Lung (tissue), 11 donors: ENCODE measurements at regions not wholly inside any gene's neighbourhood (a gene's known extent, or its start where the extent isn't known, plus 50 kb on each side); places are given as distances from the start of the nearest gene placed in this dataset.

ENCODE experiments used
- ATAC-seq: fragments of 200-7000 bp; cut with Tn5 transposase; one replicate; pipeline ENCODE4 v1.9.1; 2020; ENCODE audit warnings: moderate number of reproducible peaks; ENCODE audit not compliant: insufficient read depth, low FRiP score
- DNase-seq, 3 donors: peaks; one replicate each; pipeline ENCODE4 v3.0.0-alpha.2; 2013 to 2017
- H3K27ac ChIP-seq, 2 donors: one replicate each; pipeline ENCODE4 v1.5.1; 2013; ENCODE audit warnings: mild to moderate bottlenecking in 2 of 2, moderate library complexity in 2 of 2, control low read depth in 1 of 2, inconsistent platforms in 1 of 2, low read depth in 1 of 2, low read length in 1 of 2
- H3K27me3 ChIP-seq, 3 donors: one replicate each; pipeline ENCODE4 v1.5.1; 2013; ENCODE audit warnings: low read length in 2 of 3; ENCODE audit not compliant: control insufficient read depth in 3 of 3, insufficient read depth in 3 of 3
- H3K36me3 ChIP-seq, 4 donors: one replicate each; pipeline ENCODE4 v1.5.1; 2013; ENCODE audit warnings: low read length in 4 of 4, mild to moderate bottlenecking in 1 of 4, moderate library complexity in 1 of 4; ENCODE audit not compliant: control insufficient read depth in 4 of 4, insufficient read depth in 4 of 4
- H3K4me1 ChIP-seq, 5 donors: one replicate each; pipeline ENCODE4 v1.5.1; 2013; ENCODE audit warnings: low read length in 5 of 5, mild to moderate bottlenecking in 2 of 5, moderate library complexity in 1 of 5; ENCODE audit not compliant: control insufficient read depth in 5 of 5, insufficient read depth in 5 of 5
- H3K4me3 ChIP-seq: one replicate; pipeline ENCODE4 v1.5.1; 2013; ENCODE audit warnings: mild to moderate bottlenecking, control low read depth, moderate library complexity
- H3K9ac ChIP-seq, 2 donors: one replicate each; pipeline ENCODE4 v1.5.1; 2013; ENCODE audit warnings: low read length in 2 of 2, control low read depth in 1 of 2; ENCODE audit not compliant: insufficient read depth in 1 of 2
- H3K9me3 ChIP-seq, 4 donors: one replicate each; pipeline ENCODE4 v1.5.1; 2013; ENCODE audit warnings: low read length in 3 of 4, mild to moderate bottlenecking in 1 of 4, moderate library complexity in 1 of 4; ENCODE audit not compliant: control insufficient read depth in 4 of 4, insufficient read depth in 3 of 4
- CTCF ChIP-seq: IDR thresholded peaks from 2 replicates; pipeline ENCODE4 v1.5.1; 2012; ENCODE audit warnings: mild to moderate bottlenecking; ENCODE audit errors: control extremely low read depth, extremely low read depth
- WGBS, 2 donors: extraction: QIAGEN DNeasy Blood & Tissue Kit; methylation state at CpG; one replicate each; pipeline ENCODE4 v1.1.7; 2013; 5-methylcytosine and 5-hydroxymethylcytosine counted together
- donor health status: control.
- donor health status: control.
- donor health status: Bipolar disorder and iron deficiency.
- donor health status: healthy.
- donor health status: DM: yes; HTN: yes; CAD: no.

GRCh38 chr1:232859216-232859615, 54.0 kb downstream of the MAP10 start:
- Histone ChIP-seq H3K9ac (no peak overlapping the region), H3K27me3 (no peaks in the 10 kb centered on the region), H3K36me3 (no peaks in the 10 kb centered on the region), H3K9me3 (no peaks in the 10 kb centered on the region), H3K4me1 (peaks cover 0 to 18% (median 9%) of the 10 kb centered on the region in 5 donors), H3K4me3 (no peak overlapping the region), H3K27ac (no peak overlapping the region)
- 88 to 93% methylated on average over 2 of the region's 2 CpGs for WGBS, 2 donors
- DNase-seq (no peak), ATAC-seq (no peak)
- TF ChIP-seq CTCF = no peak

DNA sequence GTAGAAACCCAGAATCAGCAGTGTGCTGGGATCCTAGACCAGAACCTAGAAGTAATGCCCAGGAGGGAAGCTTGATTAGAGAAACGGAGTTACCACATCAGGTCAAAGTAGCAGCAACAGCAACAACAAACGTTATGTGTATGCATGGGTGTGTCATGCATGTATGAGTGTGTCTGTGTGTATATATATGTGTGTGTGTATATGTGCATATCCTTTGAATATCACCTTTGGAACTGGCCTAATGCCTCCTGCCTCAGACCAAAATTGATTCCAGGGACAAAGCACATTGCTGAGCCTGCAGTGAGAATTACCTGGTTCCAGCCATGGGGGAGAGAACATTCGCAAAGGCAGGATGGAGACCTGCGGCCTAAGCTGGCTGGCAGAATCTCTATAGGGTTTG, 55.9 kb downstream of the MAP10 start:
- DNase-seq (no peak), ATAC-seq (no peak)
- no peak for TF ChIP-seq CTCF
- Histone ChIP-seq H3K36me3 (no peaks in the 10 kb centered on the region), H3K27ac (no peak overlapping the region), H3K4me1 (peaks cover 0 to 6% (median 3%) of the 10 kb centered on the region in 5 donors), H3K9me3 (no peaks in the 10 kb centered on the region), H3K27me3 (no peaks in the 10 kb centered on the region), H3K9ac (no peak overlapping the region), H3K4me3 (no peak overlapping the region)
- 92 to 93% methylated on average over 4 of the region's 4 CpGs for WGBS, 2 donors

GRCh38 chr1:232863544-232864275, 58.5 kb downstream of the MAP10 start:
- H3K27ac ChIP-seq = no peak overlapping the region
- H3K9ac ChIP-seq = no peak overlapping the region

More at GRCh38 chr1:232863544-232864275, 58.5 kb downstream of the MAP10 start:
- DNase-seq (no peak), ATAC-seq (no peak)
- H3K27me3 ChIP-seq = no peaks in the 10 kb centered on the region
- no peak overlapping the region for H3K4me3 ChIP-seq
- H3K4me1 ChIP-seq = peaks cover 0 to 6% (median under 1%) of the 10 kb centered on the region in 5 donors
- H3K9me3 ChIP-seq = no peaks in the 10 kb centered on the region
- no peaks in the 10 kb centered on the region for H3K36me3 ChIP-seq
- no peak for TF ChIP-seq CTCF
- 82% methylated on average over 10 of the region's 10 CpGs for WGBS, 2 donors
